GM08714 (cell line): ENCODE measurements at regions not wholly inside any gene's neighbourhood (a gene's known extent, or its start where the extent isn't known, plus 50 kb on each side); places are given as distances from the start of the nearest gene placed in this dataset.

Source experiments
- H3K4me3 ChIP-seq: fragments of 200-500 bp; sonication (Bioruptor generic); 2 replicates; pipeline ENCODE4 v1.5.1; 2014; ENCODE audit warnings: mild to moderate bottlenecking, low read length, inconsistent platforms
- ZNF274 ChIP-seq: IDR thresholded peaks from 2 replicates; pipeline ENCODE4 v1.6.1; 2012; ENCODE audit warnings: mild to moderate bottlenecking, low read depth, low read length

DNA sequence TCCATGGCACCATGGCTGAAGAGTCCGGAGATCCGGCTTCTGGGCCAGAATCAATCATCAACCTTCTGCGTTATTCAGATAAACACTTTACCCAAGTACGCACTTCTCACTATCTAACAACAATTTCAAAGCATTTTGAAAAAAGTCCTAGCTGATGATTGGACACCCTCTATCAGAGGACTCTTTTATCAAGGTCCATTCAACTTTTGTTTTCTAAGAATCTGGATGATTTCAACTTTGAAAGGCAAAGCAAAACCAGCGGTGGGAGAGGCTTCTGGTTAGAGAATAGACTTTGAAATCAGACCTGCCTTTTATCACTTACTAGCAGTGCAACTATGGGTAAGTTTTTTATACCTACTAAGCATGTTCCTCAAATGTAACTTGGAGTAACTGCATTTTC is 293.6 kb upstream of the TNP1 start:
- H3K4me3 ChIP-seq = no peak overlapping the region
- TF ChIP-seq ZNF274 = no peak

DNA sequence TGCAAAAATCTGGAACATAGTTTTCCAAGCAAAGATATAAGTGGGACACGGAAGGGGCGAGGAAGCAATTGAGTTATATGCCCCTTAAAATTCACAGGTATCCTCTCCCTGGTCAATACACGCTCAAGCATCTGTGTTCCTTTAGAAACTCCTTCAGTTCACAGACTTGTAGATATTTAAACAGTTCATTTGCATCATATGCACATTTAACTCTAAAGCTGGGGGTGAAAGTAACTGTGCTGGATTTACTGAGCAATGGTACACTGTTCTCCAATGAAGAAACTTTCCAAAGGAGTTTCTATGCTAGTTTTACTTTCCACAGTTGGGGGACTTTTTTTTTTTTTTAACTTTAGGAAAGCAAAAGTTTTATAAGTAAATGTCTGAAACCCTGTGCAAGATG is 293.0 kb upstream of the TNP1 start:
- no peak for TF ChIP-seq ZNF274
- no peak overlapping the region for H3K4me3 ChIP-seq

DNA sequence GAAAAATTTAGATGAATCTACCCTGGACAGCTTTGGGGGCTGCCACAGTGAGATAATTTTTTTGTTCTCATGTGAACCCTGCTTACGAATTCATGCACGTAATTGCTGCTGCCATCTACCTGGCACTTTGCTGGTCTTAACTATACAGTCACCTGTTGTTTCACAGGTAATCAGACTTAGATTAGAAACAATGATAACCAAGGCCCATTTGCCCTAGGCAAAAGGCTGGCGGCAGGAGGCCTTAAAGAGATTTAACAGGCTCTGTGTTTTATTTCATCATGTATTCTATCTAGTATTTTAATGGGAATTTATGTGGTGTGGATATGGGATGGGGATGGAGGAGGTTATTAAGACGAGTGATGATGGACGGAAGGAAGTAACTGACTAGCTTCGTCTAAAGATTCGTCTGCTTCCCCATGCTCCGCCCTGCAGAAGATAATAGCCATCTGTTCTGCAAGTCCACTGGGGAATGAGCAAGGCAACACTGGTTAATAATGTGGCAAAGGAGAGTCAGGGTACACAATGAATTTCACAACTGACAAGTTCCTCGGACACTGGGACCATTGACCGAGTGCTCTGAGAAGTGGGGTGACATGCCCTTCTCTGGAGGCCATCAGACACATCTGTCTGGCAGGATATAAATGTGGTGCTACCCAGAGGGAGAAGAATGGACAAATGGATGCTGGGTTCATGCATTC is 291.8 kb upstream of the TNP1 start:
- no peak for TF ChIP-seq ZNF274
- no peak overlapping the region for H3K4me3 ChIP-seq

DNA sequence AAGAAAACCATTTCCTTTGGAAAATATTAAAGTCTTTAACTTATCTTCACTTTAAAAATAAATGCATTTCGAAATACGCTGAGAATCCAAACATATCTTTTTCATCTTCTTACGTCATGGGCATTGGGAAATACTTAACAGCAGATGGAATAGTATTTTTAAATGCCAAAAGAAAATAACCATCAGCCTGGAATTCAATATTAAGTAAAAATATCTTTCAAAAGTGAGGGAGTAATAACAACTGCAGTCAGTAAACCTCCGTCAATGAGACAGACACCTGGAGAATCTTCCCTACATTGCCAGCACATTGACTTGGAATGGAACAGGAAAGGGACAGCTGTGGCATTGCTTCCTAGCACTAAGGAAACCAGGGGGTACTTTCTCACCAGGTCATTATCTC is 290.4 kb upstream of the TNP1 start:
- TF ChIP-seq ZNF274 = no peak
- no peak overlapping the region for H3K4me3 ChIP-seq

DNA sequence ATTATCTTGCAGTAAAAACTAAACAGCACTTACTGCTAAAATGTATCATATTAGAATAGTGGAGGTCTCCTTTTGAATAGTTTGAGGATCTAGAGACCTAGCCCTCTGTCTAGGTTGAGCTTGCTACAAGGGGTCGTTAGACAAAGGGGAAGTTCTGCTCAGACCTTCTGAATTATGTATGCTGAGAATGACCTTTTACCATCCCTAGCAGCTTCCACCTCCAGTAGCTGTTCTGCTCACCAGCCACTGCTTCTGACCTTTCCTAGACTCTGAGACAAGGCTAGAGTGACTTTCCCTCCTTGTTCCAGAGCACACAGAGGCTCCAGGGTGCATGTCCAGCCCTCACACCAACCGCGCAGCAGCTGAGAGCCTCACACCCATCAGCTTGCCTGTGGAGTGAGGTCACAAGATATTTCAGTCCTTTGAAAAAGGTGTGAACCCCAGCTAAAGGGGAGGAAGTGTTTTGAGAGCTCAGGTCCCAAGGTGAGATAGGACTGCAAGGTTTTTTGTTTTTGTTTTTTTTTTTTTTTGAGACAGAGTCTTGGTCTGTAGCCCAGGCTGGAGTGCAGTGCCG is 289.3 kb upstream of the TNP1 start:
- H3K4me3 ChIP-seq = no peak overlapping the region
- TF ChIP-seq ZNF274 = no peak

DNA sequence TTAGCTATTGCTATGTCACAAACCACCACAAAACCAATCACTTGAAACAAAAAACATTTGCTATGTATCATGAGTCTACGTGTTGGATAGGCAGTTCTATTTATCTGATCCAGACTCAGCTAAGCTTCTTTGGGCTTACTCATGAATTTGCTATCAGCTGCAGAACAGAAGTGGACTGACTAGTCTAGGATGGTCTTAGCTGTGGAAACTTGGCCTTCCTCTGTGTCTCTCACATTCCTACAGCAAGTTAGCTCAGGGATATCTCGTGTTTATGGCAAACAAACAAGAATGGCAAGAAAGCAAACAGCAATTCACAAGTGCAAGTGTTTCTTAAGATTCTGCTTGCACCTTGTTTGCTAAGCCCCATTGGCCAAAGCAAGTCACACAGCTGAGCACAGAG is 288.0 kb upstream of the TNP1 start:
- no peak for TF ChIP-seq ZNF274
- H3K4me3 ChIP-seq = no peak overlapping the region

DNA sequence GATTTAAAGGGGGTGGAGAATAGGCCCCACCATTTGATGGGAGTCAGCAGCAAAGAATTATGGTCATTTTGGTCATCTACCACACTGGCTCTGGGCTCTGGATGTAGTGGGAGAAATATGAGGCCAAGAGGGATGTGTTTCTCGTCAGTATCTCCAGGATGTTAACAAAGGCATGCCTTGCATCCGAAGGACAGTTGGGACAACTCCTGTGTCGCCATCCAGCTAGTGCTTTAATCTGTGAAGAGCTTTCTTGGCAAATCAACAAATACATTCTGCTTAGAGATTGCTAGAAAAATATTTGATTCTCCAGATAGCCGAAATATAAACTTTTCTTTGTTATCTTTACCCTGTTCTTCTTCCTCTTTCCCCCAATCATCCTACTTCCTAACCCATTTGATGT is 287.1 kb upstream of the TNP1 start:
- TF ChIP-seq ZNF274 = no peak
- H3K4me3 ChIP-seq = no peak overlapping the region

DNA sequence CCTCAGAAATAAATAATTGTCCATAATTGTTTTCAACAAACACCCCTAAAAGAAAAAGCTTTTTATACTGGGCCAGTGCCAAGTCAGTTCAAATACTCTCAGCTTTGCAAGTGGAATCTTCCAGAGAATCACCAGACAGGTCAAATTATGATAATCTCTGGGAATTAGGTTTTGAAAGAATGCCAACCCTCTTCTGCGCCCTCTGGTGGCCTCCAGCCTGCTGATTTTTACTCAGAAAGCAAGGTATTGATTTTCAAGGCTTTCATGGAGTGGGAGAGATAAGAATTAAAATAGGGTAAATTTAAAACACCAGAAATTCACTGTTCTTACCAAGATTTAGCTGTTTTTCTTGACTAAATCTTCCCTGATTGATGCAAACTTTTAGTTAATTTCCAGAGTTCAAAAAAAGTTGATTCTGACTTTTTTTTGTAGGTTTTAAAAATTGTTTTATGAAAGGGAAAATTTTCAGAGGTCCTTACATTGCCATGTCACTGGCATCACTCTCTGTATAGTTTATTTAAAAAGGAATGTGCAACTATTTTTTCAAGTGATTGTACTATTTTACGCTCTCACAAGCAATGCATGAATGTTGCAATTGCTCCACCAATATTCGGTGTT is 282.9 kb upstream of the TNP1 start:
- H3K4me3 ChIP-seq = no peak overlapping the region
- no peak for TF ChIP-seq ZNF274

DNA sequence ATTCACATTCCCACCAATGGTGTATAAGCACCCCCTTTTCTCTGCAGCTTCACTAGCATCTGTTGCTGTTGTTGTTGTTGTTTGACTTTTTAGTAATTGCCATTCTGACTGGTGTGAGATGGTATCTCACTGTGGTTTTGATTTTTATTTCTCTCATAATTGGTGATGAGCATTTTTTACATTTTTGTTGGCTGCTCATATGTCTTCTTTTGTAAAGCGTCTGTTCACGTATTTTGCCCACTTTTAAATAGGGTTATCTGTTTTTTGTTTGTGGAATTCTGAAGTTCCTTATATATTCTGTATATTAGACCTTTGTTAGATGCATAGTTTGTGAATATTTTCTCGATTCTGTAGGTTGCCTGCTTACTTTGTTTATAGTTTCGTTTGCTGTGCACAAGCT is 278.4 kb upstream of the TNP1 start:
- TF ChIP-seq ZNF274 = no peak

DNA sequence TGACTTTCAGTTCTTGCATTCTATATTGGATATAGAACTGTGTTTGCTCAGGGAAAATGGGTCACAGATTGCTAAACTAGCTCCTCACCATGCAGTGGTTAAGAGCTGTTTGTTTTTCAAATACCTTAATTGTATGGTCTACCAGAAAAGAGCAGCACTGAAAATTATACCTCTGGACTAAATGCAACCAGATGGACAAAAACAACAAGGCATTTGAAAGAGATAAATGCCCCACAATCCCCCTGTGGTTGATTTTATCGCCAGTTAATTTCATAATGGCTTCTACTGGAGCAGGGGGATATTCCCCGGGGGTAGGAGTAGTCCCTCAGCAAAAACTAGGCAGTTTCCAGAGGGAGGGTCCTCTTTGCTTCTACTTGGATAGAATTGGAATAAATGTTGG is 267.9 kb upstream of the TNP1 start:
- TF ChIP-seq ZNF274 = no peak
- H3K4me3 ChIP-seq = no peak overlapping the region

More for the DNA sequence above, 278.4 kb upstream of the TNP1 start:
- no peak overlapping the region for H3K4me3 ChIP-seq

DNA sequence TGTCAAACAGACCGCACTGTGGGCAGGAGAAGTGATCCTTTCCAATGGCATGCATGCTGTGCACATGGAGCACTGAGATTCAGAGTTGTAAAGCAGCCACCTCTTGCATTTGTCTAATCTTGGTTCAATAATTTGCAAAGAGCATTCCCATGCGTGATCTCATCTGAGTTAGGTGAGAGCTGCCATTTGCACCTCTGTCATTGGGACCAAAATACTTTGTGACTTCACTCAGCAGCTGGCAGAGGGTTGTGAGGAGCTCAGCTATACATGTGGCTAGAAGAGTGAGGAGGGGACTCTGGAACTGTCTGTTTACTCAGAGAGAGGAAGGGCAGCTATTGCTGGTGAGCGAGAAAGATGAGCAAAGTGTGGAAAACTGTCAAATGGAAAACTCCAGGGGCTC is 265.1 kb upstream of the TNP1 start:
- no peak for TF ChIP-seq ZNF274
- H3K4me3 ChIP-seq = no peak overlapping the region

DNA sequence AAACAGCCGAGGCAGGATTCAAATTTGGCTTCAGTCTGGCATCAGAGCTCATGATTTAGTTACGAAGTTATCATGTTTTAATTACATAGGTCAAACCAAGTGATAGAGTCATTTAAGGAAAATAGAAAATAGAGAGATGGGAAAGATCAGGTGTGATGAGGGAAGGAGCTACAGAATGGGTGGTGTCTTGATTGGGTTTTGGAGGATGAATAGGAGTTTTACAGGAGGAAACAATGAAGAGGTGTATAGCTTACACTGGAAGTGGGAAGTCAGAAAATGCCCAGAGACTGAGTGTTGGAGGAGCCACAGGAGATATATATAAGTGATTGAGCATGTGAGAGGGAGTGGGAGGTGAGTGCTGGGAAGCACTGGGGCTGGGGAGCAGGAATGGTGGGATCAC is 264.2 kb upstream of the TNP1 start:
- no peak overlapping the region for H3K4me3 ChIP-seq
- TF ChIP-seq ZNF274 = no peak

DNA sequence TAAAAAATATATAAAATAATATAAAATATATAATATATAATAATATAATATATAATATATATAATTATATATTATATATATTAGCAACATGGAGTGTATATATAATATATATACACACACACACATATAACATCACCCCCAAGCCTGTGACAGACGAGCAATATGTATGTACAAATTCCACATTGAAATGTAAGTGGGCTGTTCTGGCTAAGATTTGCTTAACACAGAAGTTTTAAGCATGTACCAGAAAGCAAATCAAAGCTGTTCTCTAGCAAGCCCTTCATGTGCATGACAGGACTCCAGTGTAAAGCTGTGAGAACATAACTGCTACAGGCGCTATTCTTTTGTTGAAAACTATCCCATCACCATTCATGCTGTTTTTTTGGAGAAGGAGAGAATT is 261.7 kb upstream of the TNP1 start:
- no peak overlapping the region for H3K4me3 ChIP-seq
- no peak for TF ChIP-seq ZNF274

DNA sequence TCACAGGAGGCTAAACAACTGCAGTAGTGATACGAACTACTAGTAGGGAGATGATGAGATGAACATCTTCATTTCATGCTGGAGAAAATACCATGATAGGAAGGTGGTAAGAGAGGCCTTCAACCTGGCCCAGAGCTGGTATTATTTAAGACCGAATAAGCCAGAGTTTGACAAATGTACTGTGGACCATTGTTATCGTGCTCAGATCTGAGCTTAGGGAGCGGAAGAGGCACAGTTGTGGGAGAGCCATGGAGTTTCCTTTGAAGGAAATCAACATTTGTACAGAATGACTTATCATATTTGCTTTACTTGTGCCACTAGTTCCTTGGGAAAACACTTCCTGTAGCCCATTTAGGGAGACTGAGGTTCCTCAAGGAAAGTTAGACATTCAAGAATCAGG is 260.6 kb upstream of the TNP1 start:
- no peak overlapping the region for H3K4me3 ChIP-seq
- TF ChIP-seq ZNF274 = no peak

DNA sequence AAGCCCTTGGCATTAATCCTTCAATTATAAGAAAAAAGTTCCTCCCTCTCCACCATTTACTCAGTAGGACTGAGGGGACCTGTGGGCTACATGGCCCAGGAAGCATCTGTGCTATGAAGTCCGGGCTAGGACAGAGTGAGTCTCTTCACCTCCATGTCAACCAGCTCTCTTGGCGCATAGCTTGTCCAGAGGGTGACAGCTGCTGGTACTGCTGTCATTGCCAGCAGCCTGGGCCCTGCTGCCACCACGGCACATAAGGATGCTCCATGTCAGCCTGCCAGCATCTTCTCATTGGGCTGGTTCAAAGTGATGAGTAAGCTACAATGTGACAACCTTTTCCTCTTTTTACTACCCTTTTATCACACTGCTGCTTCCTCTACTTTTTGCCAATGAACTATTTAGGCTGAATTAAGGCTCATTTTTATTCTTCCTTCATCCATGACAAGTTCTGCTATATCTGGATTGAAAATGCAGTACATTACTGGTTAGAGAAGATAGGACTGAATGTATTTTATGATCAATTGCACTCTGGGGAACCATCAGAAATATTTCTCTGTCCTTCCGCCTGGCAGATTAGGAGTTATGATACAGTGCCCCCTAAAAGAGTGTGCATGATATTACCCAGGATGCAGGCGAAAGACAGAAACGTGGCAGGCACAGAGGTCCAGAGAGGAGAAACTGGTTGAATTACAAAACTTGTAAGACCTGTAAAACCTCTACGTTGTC is 258.9 kb upstream of the TNP1 start:
- no peak for TF ChIP-seq ZNF274
- H3K4me3 ChIP-seq = no peak overlapping the region
